Right lobe of liver (tissue), 6 donors: ENCODE measurements at regions not wholly inside any gene's neighbourhood (a gene's known extent, or its start where the extent isn't known, plus 50 kb on each side); places are given as distances from the start of the nearest gene placed in this dataset.
"Not testable (repeated sequence)": the region's sequence is repeated elsewhere in the genome, so short reads cannot be mapped to it uniquely, and the experiment has no call there.

Experiments
- ATAC-seq, 4 donors: fragments of 200-7000 bp; cut with Tn5 transposase; one replicate each; pipeline ENCODE4 v1.9.1; 2020; ENCODE audit warnings: mild to moderate bottlenecking in 4 of 4, moderate library complexity in 4 of 4
- DNase-seq, 3 donors: peaks; one replicate each; pipeline ENCODE4 v3.0.0-alpha.2; 2020
- H3K27ac ChIP-seq, 3 donors: fragments of 200-600 bp; one replicate each; pipeline ENCODE4 v1.8.0; 2022
- H3K27me3 ChIP-seq, 2 donors: fragments of 200-600 bp; one replicate each; pipeline ENCODE4 v1.8.0; 2022
- H3K36me3 ChIP-seq, 4 donors: fragments of 200-600 bp; sonication (generic) in 1 of 4; one replicate each; pipeline versions ENCODE4 v1.5.1 to v1.8.0; 2017 to 2022; ENCODE audit warnings: control low read depth in 1 of 4
- H3K4me1 ChIP-seq, 4 donors: fragments of 200-600 bp; sonication (generic) in 1 of 4; one replicate each; pipeline versions ENCODE4 v1.5.1 to v1.8.0; 2017 to 2022; ENCODE audit warnings: control low read depth in 1 of 4
- H3K4me3 ChIP-seq, 3 donors: fragments of 200-600 bp; one replicate each; pipeline ENCODE4 v1.8.0; 2022
- H3K9me3 ChIP-seq, 4 donors: fragments of 200-600 bp; sonication (generic) in 1 of 4; one replicate each; pipeline versions ENCODE4 v1.5.1 to v1.8.0; 2017 to 2022; ENCODE audit warnings: control low read depth in 1 of 4
- POLR2A ChIP-seq: fragments of 450-650 bp; IDR thresholded peaks from one replicate; pipeline ENCODE4 v1.6.1; 2017; ENCODE audit warnings: antibody characterized with exemption, mild to moderate bottlenecking
- WGBS: methylation state at CpG from one replicate; pipeline ENCODE4 v1.1.6; 2018; ENCODE audit warnings: low coverage, low lambda C conversion rate; ENCODE audit not compliant: insufficient coverage; ENCODE audit errors: missing lambda C conversion rate; 5-methylcytosine and 5-hydroxymethylcytosine counted together
- intact Hi-C, 2 donors: fragments of 100-400 bp; cut with DNase I; formaldehyde crosslinking; loops; one replicate each; pipeline versions ENCODE4 v1.11.2 to v1.14.1; 2022
- TF ChIP-seq, protein P1 (sequence below), 4 donors: fragments of 200-600 bp in 3 of 4; fragments of 450-650 bp in 1 of 4; IDR thresholded peaks; one replicate each; pipeline versions ENCODE4 v1.5.1 to v1.8.0; 2016 to 2022; ENCODE audit warnings: antibody characterized with exemption in 4 of 4, mild to moderate bottlenecking in 2 of 4
- donor health status: DM: no; HTN: yes; CAD: no.
- donor health status: DM: no; HTN: no; CAD: no.
- donor health status: DM: no; HTN: no; CAD: no.
- donor health status: DM: no; HTN: yes; CAD: no.
- donor health status: DM: no; HTN: yes; CAD: no.

DNA sequence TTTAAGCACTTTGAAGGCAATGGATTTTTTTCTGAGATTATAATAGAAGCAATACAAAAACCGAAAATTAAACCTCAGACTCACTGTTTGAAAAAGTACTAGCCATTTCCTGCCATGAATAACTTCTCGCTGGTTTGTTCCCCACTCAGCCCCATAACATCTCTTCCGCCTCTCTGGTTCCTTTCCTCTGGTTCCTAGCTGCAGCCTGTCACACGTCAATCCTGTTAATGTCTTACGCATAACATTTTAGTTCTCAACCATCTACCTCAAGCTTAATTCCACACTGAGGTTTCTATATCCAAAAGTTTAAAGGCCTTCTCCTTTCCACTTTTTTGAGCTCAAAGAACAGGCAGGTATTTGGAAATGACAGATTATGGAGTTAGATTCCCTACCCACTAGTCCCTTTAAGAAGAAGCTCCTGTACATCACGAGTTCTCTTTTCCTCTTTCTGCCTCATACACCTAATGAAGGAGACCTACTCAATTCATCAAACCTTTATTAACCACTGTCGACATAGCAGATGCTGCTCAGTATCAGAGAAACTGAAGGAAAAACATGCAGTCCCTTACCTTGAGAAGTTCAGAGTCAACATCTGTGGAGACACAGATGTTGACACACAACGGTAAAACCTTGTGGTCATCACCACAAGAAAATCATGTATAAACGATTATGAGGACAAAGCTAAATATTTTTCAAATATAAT lies 243.0 kb upstream of the PTGER4 start:
- H3K9me3 ChIP-seq = no peaks in the 10 kb centered on the region
- 39% methylated on average over 9 of the region's 9 CpGs for WGBS
- no peaks in the 10 kb centered on the region for H3K4me1 ChIP-seq
- DNase-seq (no peak), ATAC-seq (peak in 3 of 4 donors; percentile 52 to 65 (median 58))
- no peak overlapping the region for H3K27ac ChIP-seq
- TF ChIP-seq, protein P1, sequence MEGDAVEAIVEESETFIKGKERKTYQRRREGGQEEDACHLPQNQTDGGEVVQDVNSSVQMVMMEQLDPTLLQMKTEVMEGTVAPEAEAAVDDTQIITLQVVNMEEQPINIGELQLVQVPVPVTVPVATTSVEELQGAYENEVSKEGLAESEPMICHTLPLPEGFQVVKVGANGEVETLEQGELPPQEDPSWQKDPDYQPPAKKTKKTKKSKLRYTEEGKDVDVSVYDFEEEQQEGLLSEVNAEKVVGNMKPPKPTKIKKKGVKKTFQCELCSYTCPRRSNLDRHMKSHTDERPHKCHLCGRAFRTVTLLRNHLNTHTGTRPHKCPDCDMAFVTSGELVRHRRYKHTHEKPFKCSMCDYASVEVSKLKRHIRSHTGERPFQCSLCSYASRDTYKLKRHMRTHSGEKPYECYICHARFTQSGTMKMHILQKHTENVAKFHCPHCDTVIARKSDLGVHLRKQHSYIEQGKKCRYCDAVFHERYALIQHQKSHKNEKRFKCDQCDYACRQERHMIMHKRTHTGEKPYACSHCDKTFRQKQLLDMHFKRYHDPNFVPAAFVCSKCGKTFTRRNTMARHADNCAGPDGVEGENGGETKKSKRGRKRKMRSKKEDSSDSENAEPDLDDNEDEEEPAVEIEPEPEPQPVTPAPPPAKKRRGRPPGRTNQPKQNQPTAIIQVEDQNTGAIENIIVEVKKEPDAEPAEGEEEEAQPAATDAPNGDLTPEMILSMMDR (IDR thresholded peaks at IDR 0.05) = no peak
- TF ChIP-seq POLR2A = no peak
- no peaks in the 10 kb centered on the region for H3K27me3 ChIP-seq
- intact Hi-C loops = no loop called here
- no peak overlapping the region for H3K4me3 ChIP-seq
- no peaks in the 10 kb centered on the region for H3K36me3 ChIP-seq

DNA sequence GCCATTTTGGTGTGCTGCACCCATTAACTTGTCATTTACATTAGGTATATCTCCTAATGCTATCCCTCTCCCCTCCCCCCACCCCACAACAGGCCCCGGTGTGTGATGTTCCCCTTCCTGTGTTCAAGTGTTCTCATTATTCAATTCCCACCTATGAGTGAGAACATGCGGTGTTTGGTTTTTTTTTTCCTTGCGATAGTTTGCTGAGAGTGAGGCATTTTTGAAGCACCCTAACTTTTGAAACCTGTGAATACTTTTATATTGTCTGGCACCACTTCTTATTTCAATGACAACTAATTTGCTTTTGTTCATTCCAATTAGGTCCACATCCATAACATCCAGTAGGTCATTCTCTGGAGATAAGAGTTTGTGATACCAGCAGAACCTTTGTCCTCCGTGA lies 244.0 kb upstream of the PTGER4 start:
- H3K9me3 ChIP-seq, H3K27ac ChIP-seq, H3K27me3 ChIP-seq, H3K4me3 ChIP-seq, intact Hi-C loops, DNase-seq, H3K36me3 ChIP-seq, ATAC-seq, H3K4me1 ChIP-seq: not testable (repeated sequence)
- 66% methylated on average over 4 of the region's 4 CpGs for WGBS

DNA sequence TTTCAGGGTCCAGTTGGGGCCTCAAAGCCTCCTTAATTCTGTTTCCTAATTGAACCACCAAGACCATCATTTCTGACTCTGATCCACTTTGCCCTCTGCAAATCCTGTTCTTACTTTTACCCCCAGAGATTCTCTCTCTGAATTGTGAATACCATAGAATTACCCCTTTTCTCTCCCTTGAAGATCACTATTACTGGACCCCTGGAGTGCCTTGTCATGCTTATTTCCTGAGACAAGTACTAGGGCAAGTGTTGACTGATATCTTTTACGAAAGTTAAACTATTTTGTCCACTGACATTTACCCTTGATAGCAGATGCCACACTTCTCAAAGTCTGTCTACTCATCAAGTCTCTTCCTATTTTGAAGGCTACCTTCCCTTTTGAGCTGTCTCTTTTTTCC lies 246.9 kb upstream of the PTGER4 start:
- no peaks in the 10 kb centered on the region for H3K4me1 ChIP-seq
- no peaks in the 10 kb centered on the region for H3K27me3 ChIP-seq
- WGBS = 71% methylated on average over 1 of the region's 1 CpG
- no peak overlapping the region for H3K4me3 ChIP-seq
- no peaks in the 10 kb centered on the region for H3K36me3 ChIP-seq
- TF ChIP-seq, protein P1 (IDR thresholded peaks at IDR 0.05) = no peak
- no peak for TF ChIP-seq POLR2A
- no peak overlapping the region for H3K27ac ChIP-seq
- intact Hi-C loops = no loop called here
- ATAC-seq = no peak
- H3K9me3 ChIP-seq = no peaks in the 10 kb centered on the region
- DNase-seq = no peak

DNA sequence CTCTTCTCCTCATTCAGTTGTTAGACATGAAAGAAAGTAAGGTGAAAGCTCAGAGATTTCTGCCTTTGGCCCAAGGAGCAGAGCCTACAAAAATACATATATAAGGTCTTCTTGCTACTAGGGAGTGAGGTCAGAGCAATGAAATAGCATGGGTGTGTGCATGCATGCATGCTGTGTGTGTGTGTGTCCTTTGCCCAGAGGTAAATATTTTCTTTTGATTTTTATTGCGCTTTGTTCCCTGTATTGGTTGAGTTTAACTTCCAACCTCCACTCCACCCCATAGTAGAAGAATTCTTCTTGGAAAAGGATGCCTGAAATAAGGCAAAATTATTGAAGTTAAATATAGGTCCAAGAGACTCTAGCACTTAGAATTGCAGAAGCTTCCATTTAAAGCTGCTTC lies 248.0 kb upstream of the PTGER4 start:
- no peaks in the 10 kb centered on the region for H3K9me3 ChIP-seq
- no peak for TF ChIP-seq POLR2A
- TF ChIP-seq, protein P1 (IDR thresholded peaks at IDR 0.05) = no peak
- DNase-seq (no peak), ATAC-seq (no peak)
- H3K36me3 ChIP-seq = no peaks in the 10 kb centered on the region
- H3K27ac ChIP-seq = no peak overlapping the region
- H3K4me1 ChIP-seq = no peaks in the 10 kb centered on the region
- 55% methylated on average over 1 of the region's 1 CpG for WGBS
- no peak overlapping the region for H3K4me3 ChIP-seq
- intact Hi-C loops = no loop called here
- no peaks in the 10 kb centered on the region for H3K27me3 ChIP-seq

DNA sequence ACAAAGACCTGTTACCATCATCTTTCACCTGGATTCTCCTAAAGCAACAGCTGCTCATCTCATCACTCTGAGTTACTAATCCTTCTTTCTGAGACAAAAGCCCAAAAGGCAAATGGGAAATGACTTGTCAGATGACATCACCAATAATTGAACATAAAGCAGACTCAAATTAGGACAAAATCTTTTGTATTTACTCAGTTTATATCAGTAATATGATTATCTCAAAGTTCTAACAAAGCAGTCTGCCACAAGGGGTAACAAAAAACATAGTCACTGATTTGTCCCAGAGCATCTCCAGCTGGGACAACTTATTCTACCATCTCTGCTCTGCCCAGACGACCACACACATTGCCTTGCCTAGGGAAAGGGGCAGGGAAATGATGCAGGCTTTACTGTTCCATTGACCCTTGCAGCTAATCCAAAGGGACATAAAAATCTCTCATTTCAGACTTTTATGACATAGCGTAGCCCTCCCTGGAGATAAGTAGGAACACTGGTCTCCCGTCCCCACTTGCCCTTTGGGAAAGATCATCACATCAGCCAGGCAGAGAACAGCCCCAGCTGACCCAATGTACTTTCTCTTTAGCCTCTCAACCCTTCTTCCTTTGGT lies 249.5 kb upstream of the PTGER4 start:
- Histone ChIP-seq H3K36me3 (no peaks in the 10 kb centered on the region), H3K9me3 (no peaks in the 10 kb centered on the region), H3K27me3 (no peaks in the 10 kb centered on the region), H3K4me1 (no peaks in the 10 kb centered on the region), H3K27ac (no peak overlapping the region), H3K4me3 (no peak overlapping the region)
- peak in 1 of 4 donors; percentile 34 for ATAC-seq
- no peak for DNase-seq
- 47% methylated on average over 3 of the region's 3 CpGs for WGBS
- intact Hi-C loops = no loop called here
- TF ChIP-seq, protein P1 (IDR thresholded peaks at IDR 0.05) = no peak
- TF ChIP-seq POLR2A = no peak
